ENCODE measurements at regions not wholly inside any gene's neighbourhood (a gene's known extent, or its start where the extent isn't known, plus 50 kb on each side); places are given as distances from the start of the nearest gene placed in this dataset.
"Not testable (repeated sequence)": the region's sequence is repeated elsewhere in the genome, so short reads cannot be mapped to it uniquely, and the experiment has no call there.

DNA sequence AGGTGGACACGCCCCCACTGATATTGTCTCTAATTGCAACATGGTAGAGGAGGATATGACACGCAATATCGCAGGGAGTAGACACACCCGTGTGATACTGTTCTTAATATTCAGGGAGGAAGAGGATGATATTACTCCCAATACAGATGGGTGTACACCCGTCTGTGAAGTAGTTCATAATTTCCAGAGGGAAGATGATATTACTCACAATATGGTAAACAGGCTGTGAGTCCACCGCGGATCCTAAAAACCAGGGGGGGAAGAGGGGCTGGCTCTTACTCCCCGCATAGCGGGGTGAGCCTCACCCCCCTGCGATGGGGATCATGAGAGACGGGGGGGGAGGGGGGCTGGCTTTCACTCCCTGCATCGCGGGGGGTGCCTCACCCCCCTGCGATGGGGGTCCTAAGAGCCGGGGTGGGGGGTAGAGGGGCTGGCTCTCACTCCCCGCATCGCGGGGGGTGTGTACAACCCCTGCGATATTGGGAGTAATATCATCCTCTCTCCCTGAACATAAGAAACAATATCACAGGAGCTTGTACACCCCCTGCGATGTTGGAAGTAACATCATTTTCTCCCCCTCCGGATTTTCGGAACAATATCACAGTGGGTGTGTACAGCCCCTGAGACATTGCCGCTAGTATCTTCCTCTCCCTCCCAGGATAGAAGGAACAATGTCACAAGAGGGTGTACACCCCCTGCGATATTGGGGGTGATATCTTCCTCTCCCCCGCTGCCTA is 52.2 kb upstream of the FRG2C start:
- DNase-seq, result not testable (repeated sequence)

Data from CD4-positive, alpha-beta T cell treated with Interleukin-21 for 1 hour (primary cell).